ENCODE measurements at regions not wholly inside any gene's neighbourhood (a gene's known extent, or its start where the extent isn't known, plus 50 kb on each side); places are given as distances from the start of the nearest gene placed in this dataset.

DNA sequence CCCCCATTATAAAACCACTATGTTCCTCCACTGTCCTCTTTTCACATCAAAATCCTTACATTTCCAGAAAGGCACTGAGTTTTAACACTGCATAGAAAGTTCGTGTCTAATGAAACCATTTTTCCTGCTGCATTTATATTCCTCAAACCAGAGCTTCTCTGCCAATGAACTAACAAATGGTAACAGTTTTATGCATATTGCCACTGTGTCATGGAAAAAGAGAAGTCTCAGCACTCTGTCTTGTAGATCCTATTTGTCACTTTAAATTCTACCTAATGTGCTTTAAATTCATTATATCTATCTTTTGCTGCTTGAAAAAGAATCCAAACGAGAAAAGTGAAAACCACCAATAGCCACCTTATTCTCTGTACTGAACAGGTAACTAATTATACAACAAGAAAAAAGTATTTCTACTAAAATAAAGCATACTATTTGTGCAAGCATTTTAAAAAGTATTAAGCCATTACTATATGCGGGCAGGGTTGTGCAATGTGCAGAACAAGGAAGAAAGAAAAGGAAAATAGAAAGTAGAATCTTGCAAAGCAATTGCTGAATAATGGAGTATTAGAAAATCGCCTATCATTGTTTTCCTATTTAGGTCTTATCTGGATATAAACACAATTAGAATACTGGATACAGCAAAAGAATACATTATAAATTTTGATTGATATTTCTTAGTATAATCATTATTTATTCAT, 328.9 kb downstream of the ZEB2 start:
- H3K4me3 Mint-ChIP-seq (ENCODE audit: unreplicated experiment), result no peak overlapping the region
- no peaks in the 10 kb centered on the region for H3K36me3 Mint-ChIP-seq (ENCODE audit: unreplicated experiment)
- H3K4me1 Mint-ChIP-seq (ENCODE audit: unreplicated experiment), result peaks cover 4% of the 10 kb centered on the region
- no peak overlapping the region for H3K27ac Mint-ChIP-seq (ENCODE audit: unreplicated experiment)
- TF ChIP-seq, protein P1, sequence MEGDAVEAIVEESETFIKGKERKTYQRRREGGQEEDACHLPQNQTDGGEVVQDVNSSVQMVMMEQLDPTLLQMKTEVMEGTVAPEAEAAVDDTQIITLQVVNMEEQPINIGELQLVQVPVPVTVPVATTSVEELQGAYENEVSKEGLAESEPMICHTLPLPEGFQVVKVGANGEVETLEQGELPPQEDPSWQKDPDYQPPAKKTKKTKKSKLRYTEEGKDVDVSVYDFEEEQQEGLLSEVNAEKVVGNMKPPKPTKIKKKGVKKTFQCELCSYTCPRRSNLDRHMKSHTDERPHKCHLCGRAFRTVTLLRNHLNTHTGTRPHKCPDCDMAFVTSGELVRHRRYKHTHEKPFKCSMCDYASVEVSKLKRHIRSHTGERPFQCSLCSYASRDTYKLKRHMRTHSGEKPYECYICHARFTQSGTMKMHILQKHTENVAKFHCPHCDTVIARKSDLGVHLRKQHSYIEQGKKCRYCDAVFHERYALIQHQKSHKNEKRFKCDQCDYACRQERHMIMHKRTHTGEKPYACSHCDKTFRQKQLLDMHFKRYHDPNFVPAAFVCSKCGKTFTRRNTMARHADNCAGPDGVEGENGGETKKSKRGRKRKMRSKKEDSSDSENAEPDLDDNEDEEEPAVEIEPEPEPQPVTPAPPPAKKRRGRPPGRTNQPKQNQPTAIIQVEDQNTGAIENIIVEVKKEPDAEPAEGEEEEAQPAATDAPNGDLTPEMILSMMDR (IDR thresholded peaks at IDR 0.05), result no peak
- no peak for DNase-seq (ENCODE audit: extremely low spot score, unreplicated experiment)
- no peaks in the 10 kb centered on the region for H3K27me3 Mint-ChIP-seq (ENCODE audit: unreplicated experiment)
- no peaks in the 10 kb centered on the region for H3K9me3 Mint-ChIP-seq (ENCODE audit: unreplicated experiment)

DNA sequence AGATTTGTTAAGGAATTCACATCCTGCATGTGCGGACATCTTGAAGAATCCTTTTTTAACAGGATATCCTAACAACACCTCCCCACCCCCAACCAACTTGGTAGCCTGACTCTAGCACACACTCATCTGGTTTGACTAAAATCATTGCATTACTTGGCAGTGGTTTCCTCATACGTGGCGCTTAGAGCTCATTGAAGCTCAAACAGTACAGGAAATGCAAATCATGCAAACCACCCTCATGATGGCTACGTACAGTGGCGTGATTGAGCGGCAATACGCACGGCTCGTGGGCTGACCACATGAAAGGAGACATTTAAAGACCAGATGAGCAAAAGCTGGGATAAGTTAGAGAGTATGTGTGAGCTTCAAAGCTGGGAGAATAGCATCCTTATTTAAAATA, 336.2 kb downstream of the ZEB2 start:
- TF ChIP-seq, protein P1 (IDR thresholded peaks at IDR 0.05), result no peak
- Mint-ChIP-seq H3K27ac (ENCODE audit: unreplicated experiment) (no peak overlapping the region), H3K27me3 (ENCODE audit: unreplicated experiment) (no peaks in the 10 kb centered on the region), H3K4me1 (ENCODE audit: unreplicated experiment) (no peaks in the 10 kb centered on the region), H3K4me3 (ENCODE audit: unreplicated experiment) (no peak overlapping the region), H3K9me3 (ENCODE audit: unreplicated experiment) (no peaks in the 10 kb centered on the region), H3K36me3 (ENCODE audit: unreplicated experiment) (no peaks in the 10 kb centered on the region)
- no peak for DNase-seq (ENCODE audit: extremely low spot score, unreplicated experiment)

DNA sequence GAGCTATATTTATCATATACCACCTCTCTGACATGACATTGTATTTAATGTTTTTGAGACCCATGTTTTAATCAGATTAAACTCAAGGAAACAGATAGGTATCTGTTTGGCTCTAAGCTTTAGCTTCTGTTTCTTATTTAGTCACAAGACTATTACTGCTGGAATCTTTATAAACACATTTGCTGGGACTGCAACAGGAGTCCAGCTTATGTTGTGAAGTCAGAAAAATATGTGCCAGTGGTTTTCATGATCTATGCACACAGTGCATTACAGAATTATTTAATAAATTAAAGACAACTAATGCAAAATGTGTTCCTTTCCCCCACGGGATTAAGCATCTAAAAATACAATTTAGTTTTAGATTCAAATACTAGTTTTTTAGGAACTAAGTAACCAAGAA, 338.9 kb downstream of the ZEB2 start:
- Mint-ChIP-seq H3K4me3 (ENCODE audit: unreplicated experiment) (no peak overlapping the region), H3K27me3 (ENCODE audit: unreplicated experiment) (no peaks in the 10 kb centered on the region), H3K27ac (ENCODE audit: unreplicated experiment) (no peak overlapping the region), H3K36me3 (ENCODE audit: unreplicated experiment) (peaks cover 8% of the 10 kb centered on the region), H3K4me1 (ENCODE audit: unreplicated experiment) (no peaks in the 10 kb centered on the region), H3K9me3 (ENCODE audit: unreplicated experiment) (no peaks in the 10 kb centered on the region)
- TF ChIP-seq, protein P1 (IDR thresholded peaks at IDR 0.05), result no peak
- no peak for DNase-seq (ENCODE audit: extremely low spot score, unreplicated experiment)

DNA sequence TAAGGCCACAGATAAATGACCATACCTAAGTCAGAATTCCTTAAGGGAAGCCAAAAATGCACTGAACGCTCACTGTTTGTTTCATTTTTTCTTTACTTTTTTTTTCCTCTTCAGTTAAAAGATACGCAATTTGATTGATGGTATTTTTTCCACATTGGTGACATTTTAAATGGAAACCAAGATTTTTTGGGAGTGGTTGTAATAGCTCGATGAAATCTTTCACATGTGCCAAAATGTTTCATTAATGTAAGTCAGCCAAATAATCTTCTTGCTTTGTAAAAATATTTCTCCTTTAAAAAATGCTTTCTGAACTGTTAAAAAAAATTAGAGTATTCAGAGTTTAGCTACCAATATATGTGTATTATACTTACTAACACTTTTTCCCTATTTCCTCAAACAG, 339.8 kb downstream of the ZEB2 start:
- DNase-seq (ENCODE audit: extremely low spot score, unreplicated experiment), result no peak
- H3K9me3 Mint-ChIP-seq (ENCODE audit: unreplicated experiment), result no peaks in the 10 kb centered on the region
- peaks cover 8% of the 10 kb centered on the region for H3K36me3 Mint-ChIP-seq (ENCODE audit: unreplicated experiment)
- H3K27ac Mint-ChIP-seq (ENCODE audit: unreplicated experiment), result no peak overlapping the region
- H3K4me1 Mint-ChIP-seq (ENCODE audit: unreplicated experiment), result no peaks in the 10 kb centered on the region
- no peaks in the 10 kb centered on the region for H3K27me3 Mint-ChIP-seq (ENCODE audit: unreplicated experiment)
- TF ChIP-seq, protein P1 (IDR thresholded peaks at IDR 0.05), result no peak
- no peak overlapping the region for H3K4me3 Mint-ChIP-seq (ENCODE audit: unreplicated experiment)

DNA sequence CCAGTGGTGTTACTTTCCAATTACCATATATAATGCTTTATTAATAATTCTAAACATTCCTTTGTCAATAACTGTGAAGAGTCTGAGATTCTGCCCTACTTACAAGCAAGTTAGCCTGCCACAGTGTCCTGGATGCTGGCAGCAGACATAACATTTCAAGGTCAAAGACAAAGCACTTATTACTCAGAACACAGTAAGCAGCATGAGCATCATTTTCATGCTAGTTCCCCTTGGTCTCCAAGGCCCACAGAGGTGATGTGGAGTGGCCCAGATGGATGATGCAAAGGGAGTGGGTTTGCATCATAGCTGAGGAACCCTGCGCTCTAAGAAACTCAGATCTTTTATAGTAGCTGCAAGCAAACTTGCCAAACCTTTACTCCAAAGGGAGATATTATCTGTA, 349.7 kb downstream of the ZEB2 start:
- DNase-seq (ENCODE audit: extremely low spot score, unreplicated experiment), result no peak
- H3K9me3 Mint-ChIP-seq (ENCODE audit: unreplicated experiment), result peaks cover 8% of the 10 kb centered on the region
- no peak overlapping the region for H3K27ac Mint-ChIP-seq (ENCODE audit: unreplicated experiment)
- H3K4me1 Mint-ChIP-seq (ENCODE audit: unreplicated experiment), result no peaks in the 10 kb centered on the region
- H3K4me3 Mint-ChIP-seq (ENCODE audit: unreplicated experiment), result no peak overlapping the region
- TF ChIP-seq, protein P1 (IDR thresholded peaks at IDR 0.05), result no peak
- peaks cover 12% of the 10 kb centered on the region for H3K36me3 Mint-ChIP-seq (ENCODE audit: unreplicated experiment)
- no peaks in the 10 kb centered on the region for H3K27me3 Mint-ChIP-seq (ENCODE audit: unreplicated experiment)
